ENCODE measurements at regions not wholly inside any gene's neighbourhood (a gene's known extent, or its start where the extent isn't known, plus 50 kb on each side); places are given as distances from the start of the nearest gene placed in this dataset.

DNA sequence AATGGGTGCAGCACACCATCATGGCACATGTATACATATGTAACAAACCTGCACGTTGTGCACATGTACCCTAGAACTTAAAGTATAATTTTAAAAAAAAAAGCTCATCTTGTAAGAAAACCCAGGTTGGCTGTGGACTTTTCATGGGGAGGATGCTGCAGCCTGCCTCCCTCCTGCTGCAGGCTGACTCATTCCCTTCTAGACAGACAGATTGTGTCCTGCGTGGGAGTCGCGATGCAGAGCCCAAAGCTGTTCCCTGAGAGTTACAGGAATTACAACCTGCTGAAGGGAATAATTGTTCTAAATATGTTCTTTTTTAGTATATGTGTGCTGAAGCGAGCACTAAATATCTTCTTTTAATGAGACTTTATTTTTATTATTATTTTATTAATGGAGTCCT lies 93.2 kb downstream of the TBX19 start:
- H3K9me3 Mint-ChIP-seq (ENCODE audit: unreplicated experiment), result no peaks in the 10 kb centered on the region

DNA sequence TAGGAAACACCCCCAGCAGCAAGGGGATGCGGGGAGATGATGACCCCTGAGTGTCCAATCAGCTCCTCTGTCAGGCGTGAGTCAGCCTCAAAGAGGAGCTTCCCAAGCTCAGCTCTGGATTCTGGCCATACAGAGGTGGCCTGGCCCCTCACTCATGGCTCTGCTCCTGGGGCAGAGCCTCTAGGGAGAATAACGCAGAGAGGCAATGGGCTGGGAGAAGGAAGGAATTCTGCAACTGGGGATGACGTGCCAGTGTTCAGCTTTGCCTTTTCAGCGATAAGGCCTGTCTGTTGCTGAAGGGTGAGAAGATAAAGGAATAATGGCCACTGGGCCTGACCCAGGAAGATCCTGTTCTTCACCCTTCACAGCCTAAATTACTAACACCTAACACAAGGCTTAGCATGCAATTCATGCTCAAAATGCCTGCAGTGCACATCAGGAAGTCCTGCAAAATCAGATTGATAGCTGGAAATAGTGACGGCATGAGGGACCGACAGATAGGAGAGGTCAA lies 92.2 kb downstream of the TBX19 start:
- CTCF ChIA-PET, result interaction anchor here (0.6 to 7.3 kb wide), 4 partner anchors 8 to 760 kb away, joined by 3 to 51 read pairs (median 5); no protein-coding TSS in a partner anchor
- no peak overlapping the region for H3K27ac Mint-ChIP-seq (ENCODE audit: low read depth, unreplicated experiment)

More for the DNA sequence above, 93.2 kb downstream of the TBX19 start:
- no peaks in the 10 kb centered on the region for H3K27me3 Mint-ChIP-seq (ENCODE audit: insufficient read depth, unreplicated experiment)
- DNase-seq (ENCODE audit: unreplicated experiment), result peak; percentile 36
- POLR2A ChIA-PET, result interaction anchor here (0.7 to 1.7 kb wide), 6 partner anchors 9 to 212 kb away, joined by 3 to 4 read pairs (median 3); no protein-coding TSS in a partner anchor
- intact Hi-C loops (cut with micrococcal nuclease), result no loop called here
- no TSS peak for BruUV-seq (replicated peaks)
- no peak overlapping the region for H3K4me3 Mint-ChIP-seq (ENCODE audit: unreplicated experiment)
- H3K4me1 Mint-ChIP-seq (ENCODE audit: insufficient read depth, unreplicated experiment), result peaks cover 1% of the 10 kb centered on the region
- no peak overlapping the region for H3K27ac Mint-ChIP-seq (ENCODE audit: low read depth, unreplicated experiment)
- TF ChIP-seq, protein P1, sequence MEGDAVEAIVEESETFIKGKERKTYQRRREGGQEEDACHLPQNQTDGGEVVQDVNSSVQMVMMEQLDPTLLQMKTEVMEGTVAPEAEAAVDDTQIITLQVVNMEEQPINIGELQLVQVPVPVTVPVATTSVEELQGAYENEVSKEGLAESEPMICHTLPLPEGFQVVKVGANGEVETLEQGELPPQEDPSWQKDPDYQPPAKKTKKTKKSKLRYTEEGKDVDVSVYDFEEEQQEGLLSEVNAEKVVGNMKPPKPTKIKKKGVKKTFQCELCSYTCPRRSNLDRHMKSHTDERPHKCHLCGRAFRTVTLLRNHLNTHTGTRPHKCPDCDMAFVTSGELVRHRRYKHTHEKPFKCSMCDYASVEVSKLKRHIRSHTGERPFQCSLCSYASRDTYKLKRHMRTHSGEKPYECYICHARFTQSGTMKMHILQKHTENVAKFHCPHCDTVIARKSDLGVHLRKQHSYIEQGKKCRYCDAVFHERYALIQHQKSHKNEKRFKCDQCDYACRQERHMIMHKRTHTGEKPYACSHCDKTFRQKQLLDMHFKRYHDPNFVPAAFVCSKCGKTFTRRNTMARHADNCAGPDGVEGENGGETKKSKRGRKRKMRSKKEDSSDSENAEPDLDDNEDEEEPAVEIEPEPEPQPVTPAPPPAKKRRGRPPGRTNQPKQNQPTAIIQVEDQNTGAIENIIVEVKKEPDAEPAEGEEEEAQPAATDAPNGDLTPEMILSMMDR (IDR thresholded peaks at IDR 0.05; ENCODE audit: unreplicated experiment), result no peak
- CTCF ChIA-PET, result interaction anchor here (0.6 to 7.3 kb wide), 3 partner anchors 16 to 140 kb away, joined by 3 to 51 read pairs (median 3); no protein-coding TSS in a partner anchor
- H3K36me3 Mint-ChIP-seq (ENCODE audit: insufficient read depth, unreplicated experiment), result no peaks in the 10 kb centered on the region

DNA sequence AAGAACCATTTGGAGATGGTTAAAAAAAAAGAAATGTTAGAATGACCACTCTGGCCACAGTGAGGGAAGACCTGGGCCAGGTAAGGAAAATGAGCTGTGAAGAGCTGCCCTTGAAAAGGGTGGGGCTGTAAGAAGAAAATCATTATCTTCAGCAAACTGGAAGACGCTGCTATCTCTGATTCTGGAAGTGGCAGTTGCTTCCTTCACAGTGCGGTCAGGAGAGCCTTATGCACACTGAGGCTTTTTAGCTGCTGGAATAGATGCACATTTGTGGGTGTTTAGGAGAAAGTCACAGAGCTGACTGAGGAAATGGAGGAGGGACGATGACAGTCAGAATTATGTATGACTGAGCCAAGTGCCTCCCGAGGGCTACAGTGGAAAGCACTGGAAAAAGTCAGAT lies 91.6 kb downstream of the TBX19 start:
- no peaks in the 10 kb centered on the region for H3K9me3 Mint-ChIP-seq (ENCODE audit: unreplicated experiment)
- BruUV-seq (replicated peaks), result no TSS peak
- no peaks in the 10 kb centered on the region for H3K36me3 Mint-ChIP-seq (ENCODE audit: insufficient read depth, unreplicated experiment)
- intact Hi-C loops (cut with micrococcal nuclease), result no loop called here
- H3K27ac Mint-ChIP-seq (ENCODE audit: low read depth, unreplicated experiment), result no peak overlapping the region
- TF ChIP-seq, protein P1 (IDR thresholded peaks at IDR 0.05; ENCODE audit: unreplicated experiment), result no peak
- H3K27me3 Mint-ChIP-seq (ENCODE audit: insufficient read depth, unreplicated experiment), result peaks cover 6% of the 10 kb centered on the region
- POLR2A ChIA-PET, result interaction anchor here (1.7 kb wide), 1 partner anchor 11 kb away, joined by 4 read pairs; no protein-coding TSS in a partner anchor
- CTCF ChIA-PET, result interaction anchor here (0.9 to 7.3 kb wide), 5 partner anchors 8 to 30 kb away, joined by 3 to 51 read pairs (median 7); no protein-coding TSS in a partner anchor
- no peak for DNase-seq (ENCODE audit: unreplicated experiment)
- H3K4me1 Mint-ChIP-seq (ENCODE audit: insufficient read depth, unreplicated experiment), result no peaks in the 10 kb centered on the region
- H3K4me3 Mint-ChIP-seq (ENCODE audit: unreplicated experiment), result no peak overlapping the region

More for the DNA sequence above, 92.2 kb downstream of the TBX19 start:
- intact Hi-C loops (cut with micrococcal nuclease), result no loop called here
- TF ChIP-seq, protein P1 (IDR thresholded peaks at IDR 0.05; ENCODE audit: unreplicated experiment), result no peak
- POLR2A ChIA-PET, result interaction anchor here (1.7 kb wide), 1 partner anchor 11 kb away, joined by 4 read pairs; no protein-coding TSS in a partner anchor
- H3K27me3 Mint-ChIP-seq (ENCODE audit: insufficient read depth, unreplicated experiment), result peaks cover under 1% of the 10 kb centered on the region
- H3K4me3 Mint-ChIP-seq (ENCODE audit: unreplicated experiment), result no peak overlapping the region
- no peaks in the 10 kb centered on the region for H3K36me3 Mint-ChIP-seq (ENCODE audit: insufficient read depth, unreplicated experiment)
- no peak for DNase-seq (ENCODE audit: unreplicated experiment)
- no TSS peak for BruUV-seq (replicated peaks)
- H3K9me3 Mint-ChIP-seq (ENCODE audit: unreplicated experiment), result no peaks in the 10 kb centered on the region
- no peaks in the 10 kb centered on the region for H3K4me1 Mint-ChIP-seq (ENCODE audit: insufficient read depth, unreplicated experiment)

DNA sequence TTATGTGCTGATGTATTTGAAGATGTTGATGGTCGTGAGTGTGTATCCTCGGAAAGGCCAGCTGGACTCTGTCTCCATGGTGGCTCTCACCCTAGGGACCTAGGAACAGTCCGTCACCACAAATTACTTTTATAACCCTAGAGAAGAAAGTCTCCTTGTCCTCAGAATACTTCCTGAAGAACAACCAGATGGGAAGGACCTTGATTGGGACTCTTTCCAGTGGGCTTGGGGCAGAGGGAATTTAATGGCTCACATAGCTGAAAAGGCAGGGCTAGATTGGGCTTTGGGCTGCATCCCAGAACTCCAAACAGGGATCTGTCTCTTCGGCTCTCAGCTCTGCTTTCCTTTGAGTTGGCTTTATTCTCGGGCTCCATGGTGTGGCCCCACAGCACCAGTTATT lies 90.8 kb downstream of the TBX19 start:
- H3K4me3 Mint-ChIP-seq (ENCODE audit: unreplicated experiment), result no peak overlapping the region
- H3K9me3 Mint-ChIP-seq (ENCODE audit: unreplicated experiment), result no peaks in the 10 kb centered on the region
- TF ChIP-seq, protein P1 (IDR thresholded peaks at IDR 0.05; ENCODE audit: unreplicated experiment), result no peak
- no peak for DNase-seq (ENCODE audit: unreplicated experiment)
- peaks cover 15% of the 10 kb centered on the region for H3K27me3 Mint-ChIP-seq (ENCODE audit: insufficient read depth, unreplicated experiment)
- H3K27ac Mint-ChIP-seq (ENCODE audit: low read depth, unreplicated experiment), result no peak overlapping the region
- ChIA-PET POLR2A (no interaction called here), CTCF (interaction anchor here (0.7 to 7.3 kb wide), 6 partner anchors 9 to 37 kb away, joined by 3 to 51 read pairs (median 5); no protein-coding TSS in a partner anchor)
- H3K4me1 Mint-ChIP-seq (ENCODE audit: insufficient read depth, unreplicated experiment), result no peaks in the 10 kb centered on the region
- H3K36me3 Mint-ChIP-seq (ENCODE audit: insufficient read depth, unreplicated experiment), result no peaks in the 10 kb centered on the region
- intact Hi-C loops (cut with micrococcal nuclease), result no loop called here
- no TSS peak for BruUV-seq (replicated peaks)

Measured in MCF 10A (cell line).